Type B pancreatic cell (in vitro differentiated cells): ENCODE measurements at regions not wholly inside any gene's neighbourhood (a gene's known extent, or its start where the extent isn't known, plus 50 kb on each side); places are given as distances from the start of the nearest gene placed in this dataset.

Experiments
- DNase-seq: peaks from one replicate; pipeline ENCODE4 v3.0.0; 2021; ENCODE audit warnings: mixed read lengths; ENCODE audit not compliant: unreplicated experiment; ENCODE audit errors: extremely low spot score
- H3K27ac Mint-ChIP-seq: 2 replicates; pipeline ENCODE4 v1.8.0; 2021; ENCODE audit warnings: mild to moderate bottlenecking, mixed read lengths
- H3K27me3 Mint-ChIP-seq: 2 replicates; pipeline ENCODE4 v1.8.0; 2021; ENCODE audit warnings: mixed read lengths
- H3K36me3 Mint-ChIP-seq: 2 replicates; pipeline ENCODE4 v1.8.0; 2021; ENCODE audit warnings: mixed read lengths
- H3K4me1 Mint-ChIP-seq: one replicate; pipeline ENCODE4 v1.8.0; 2021; ENCODE audit warnings: mixed read lengths; ENCODE audit not compliant: unreplicated experiment
- H3K4me3 Mint-ChIP-seq: 2 replicates; pipeline ENCODE4 v1.8.0; 2021; ENCODE audit warnings: mild to moderate bottlenecking, mixed read lengths
- H3K9me3 Mint-ChIP-seq: 2 replicates; pipeline ENCODE4 v1.8.0; 2021; ENCODE audit warnings: mixed read lengths
- CTCF ChIP-seq: fragments of 200-600 bp; sonication (generic); conservative IDR thresholded peaks from 2 replicates; pipeline ENCODE4 v1.5.0; 2021; ENCODE audit warnings: antibody characterized with exemption, mild to moderate bottlenecking

GRCh38 chrX:106302304-106302703 is 134.2 kb downstream of the PWWP3B start:
- Mint-ChIP-seq H3K9me3 (no peaks in the 10 kb centered on the region), H3K27ac (no peak overlapping the region), H3K27me3 (no peaks in the 10 kb centered on the region), H3K4me3 (no peak overlapping the region), H3K36me3 (no peaks in the 10 kb centered on the region), H3K4me1 (no peaks in the 10 kb centered on the region)
- no peak for DNase-seq
- no peak for TF ChIP-seq CTCF

GRCh38 chrX:106306391-106306947 is 138.4 kb downstream of the PWWP3B start:
- no peak for DNase-seq
- TF ChIP-seq CTCF: no peak
- Mint-ChIP-seq H3K27me3 (no peaks in the 10 kb centered on the region), H3K27ac (no peak overlapping the region), H3K4me1 (no peaks in the 10 kb centered on the region), H3K4me3 (no peak overlapping the region), H3K36me3 (no peaks in the 10 kb centered on the region), H3K9me3 (no peaks in the 10 kb centered on the region)

GRCh38 chrX:106323357-106323756 is 155.3 kb downstream of the PWWP3B start:
- DNase-seq: no peak
- no peaks in the 10 kb centered on the region for H3K9me3 Mint-ChIP-seq
- no peaks in the 10 kb centered on the region for H3K4me1 Mint-ChIP-seq
- H3K27me3 Mint-ChIP-seq: no peaks in the 10 kb centered on the region
- H3K27ac Mint-ChIP-seq: no peak overlapping the region
- H3K36me3 Mint-ChIP-seq: no peaks in the 10 kb centered on the region
- no peak for TF ChIP-seq CTCF
- H3K4me3 Mint-ChIP-seq: no peak overlapping the region

- Mint-ChIP-seq H3K27ac (no peak overlapping the region), H3K4me1 (no peaks in the 10 kb centered on the region), H3K27me3 (no peaks in the 10 kb centered on the region), H3K36me3 (no peaks in the 10 kb centered on the region), H3K9me3 (peaks cover 4% of the 10 kb centered on the region), H3K4me3 (no peak overlapping the region)
- TF ChIP-seq CTCF: no peak
- DNase-seq: no peak
Measured at GRCh38 chrX:106331606-106332005, 163.5 kb downstream of the PWWP3B start.

GRCh38 chrX:106341823-106342222 is 173.7 kb downstream of the PWWP3B start:
- Mint-ChIP-seq H3K27me3 (no peaks in the 10 kb centered on the region), H3K27ac (no peak overlapping the region), H3K9me3 (peaks cover 8% of the 10 kb centered on the region), H3K4me1 (no peaks in the 10 kb centered on the region), H3K36me3 (no peaks in the 10 kb centered on the region), H3K4me3 (no peak overlapping the region)
- DNase-seq: no peak
- TF ChIP-seq CTCF: no peak

GRCh38 chrX:106356580-106356979 is 188.5 kb downstream of the PWWP3B start:
- Mint-ChIP-seq H3K9me3 (no peaks in the 10 kb centered on the region), H3K36me3 (no peaks in the 10 kb centered on the region), H3K4me3 (no peak overlapping the region), H3K4me1 (no peaks in the 10 kb centered on the region), H3K27ac (no peak overlapping the region), H3K27me3 (no peaks in the 10 kb centered on the region)
- no peak for DNase-seq
- no peak for TF ChIP-seq CTCF
